HFF-Myc (cell line): ENCODE measurements at regions not wholly inside any gene's neighbourhood (a gene's known extent, or its start where the extent isn't known, plus 50 kb on each side); places are given as distances from the start of the nearest gene placed in this dataset.

Experiments
- DNase-seq: peaks from one replicate; pipeline ENCODE4 v3.0.0-alpha.2; 2011; ENCODE audit warnings: low read depth; ENCODE audit errors: extremely low read depth
- H3K4me3 ChIP-seq: replicated peaks from 2 replicates; pipeline ENCODE4 v1.5.1; 2011; ENCODE audit warnings: low read depth, mild to moderate bottlenecking, control low read depth, low read length
- CTCF ChIP-seq: IDR thresholded peaks from 2 replicates; pipeline ENCODE4 v1.5.1; 2012; ENCODE audit warnings: mild to moderate bottlenecking, low read depth, low read length, control low read depth; ENCODE audit errors: missing control alignments

GRCh38 chr1:37153116-37154100 lies 119.1 kb upstream of the GRIK3 start:
- DNase-seq = no peak
- H3K4me3 ChIP-seq = no peak overlapping the region
- TF ChIP-seq CTCF = no peak

- no peak overlapping the region for H3K4me3 ChIP-seq
- no peak for TF ChIP-seq CTCF
Measured at GRCh38 chr1:37156646-37157045, 122.3 kb upstream of the GRIK3 start.

GRCh38 chr1:37157634-37158033 lies 123.3 kb upstream of the GRIK3 start:
- no peak for DNase-seq
- no peak overlapping the region for H3K4me3 ChIP-seq
- no peak for TF ChIP-seq CTCF

More at GRCh38 chr1:37156646-37157045, 122.3 kb upstream of the GRIK3 start:
- DNase-seq = no peak

- no peak for DNase-seq
- TF ChIP-seq CTCF = no peak
- no peak overlapping the region for H3K4me3 ChIP-seq
Measured at GRCh38 chr1:37158113-37158749, 123.9 kb upstream of the GRIK3 start.

DNA sequence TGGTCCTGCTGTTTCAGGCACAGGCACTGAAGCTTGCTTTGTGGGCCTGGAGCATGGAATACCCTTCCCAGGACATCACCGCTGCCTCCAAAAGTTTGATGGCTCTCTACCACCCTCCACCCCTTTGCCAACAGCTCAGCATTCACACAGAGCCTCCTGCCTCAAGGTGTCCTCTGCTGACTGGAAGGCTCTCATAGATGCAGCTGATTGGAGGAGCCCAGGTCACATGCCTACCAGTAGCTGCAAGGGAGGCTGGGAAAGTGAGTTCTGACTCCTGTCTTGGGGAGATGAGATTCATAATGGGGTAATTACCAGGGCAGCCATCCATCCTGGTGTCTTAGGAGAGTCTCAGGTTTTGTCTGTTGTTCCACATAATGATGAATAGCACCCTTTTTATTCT lies 124.8 kb upstream of the GRIK3 start:
- TF ChIP-seq CTCF = no peak
- no peak overlapping the region for H3K4me3 ChIP-seq
- no peak for DNase-seq

DNA sequence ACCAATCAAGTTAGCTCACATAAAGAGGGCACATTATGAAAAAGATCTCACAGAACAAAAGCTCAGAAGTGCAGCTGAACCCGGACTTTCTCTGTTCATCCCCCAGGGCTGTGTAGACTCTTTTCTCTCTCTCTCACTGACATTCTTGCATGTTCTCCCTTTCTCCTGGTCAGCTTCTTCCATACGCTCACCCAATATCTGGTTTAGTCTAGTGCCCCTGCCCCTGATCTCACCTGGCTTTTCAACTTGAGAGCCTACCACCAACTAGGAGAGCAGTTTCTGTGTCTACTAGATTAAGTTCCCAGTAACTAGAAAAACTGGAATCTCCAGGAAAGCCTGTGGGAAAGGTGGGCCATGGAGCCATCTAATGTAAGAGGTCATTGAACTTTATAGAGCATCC lies 126.9 kb upstream of the GRIK3 start:
- no peak for DNase-seq
- no peak overlapping the region for H3K4me3 ChIP-seq
- TF ChIP-seq CTCF = no peak
